ENCODE measurements at regions not wholly inside any gene's neighbourhood (a gene's known extent, or its start where the extent isn't known, plus 50 kb on each side); places are given as distances from the start of the nearest gene placed in this dataset.
"Not testable (repeated sequence)": the region's sequence is repeated elsewhere in the genome, so short reads cannot be mapped to it uniquely, and the experiment has no call there.

DNA sequence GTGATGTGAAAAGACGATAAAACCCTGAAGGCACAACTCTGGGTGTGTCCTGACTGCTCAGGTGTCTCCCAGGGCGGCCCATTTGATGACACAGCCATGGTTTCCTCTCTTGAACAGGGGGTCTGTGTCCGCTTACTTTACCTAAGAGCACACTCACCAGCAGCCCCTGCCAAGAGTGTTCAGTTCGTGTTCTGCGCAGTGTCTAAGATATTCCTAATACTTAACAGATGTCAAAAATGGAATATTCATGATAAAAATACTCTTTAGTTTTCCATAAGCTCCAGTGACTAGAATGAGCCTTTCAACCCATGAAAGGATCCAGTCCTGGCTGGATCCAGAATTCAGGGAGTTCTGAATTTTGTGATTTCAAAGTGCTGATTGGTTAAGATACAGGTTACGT, 492.4 kb downstream of the TNS3 start:
- DNase-seq (ENCODE audit: low read depth): no peak

DNA sequence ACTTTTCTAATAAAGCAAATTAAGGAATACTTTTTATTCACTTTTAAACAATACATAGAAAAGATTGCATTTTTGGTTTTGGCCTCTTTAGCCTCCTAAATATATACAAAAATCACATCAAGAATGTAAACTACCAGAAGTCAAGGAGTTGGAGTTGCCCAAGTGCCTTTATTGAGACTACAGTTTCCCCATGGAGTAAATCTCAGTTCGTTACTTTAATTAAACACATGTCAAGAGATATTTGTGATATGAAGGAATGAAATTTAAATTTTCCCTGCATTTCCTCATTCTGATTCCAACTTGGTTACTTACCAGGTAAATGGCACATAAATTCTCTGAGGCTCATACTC, 492.9 kb downstream of the TNS3 start:
- no peak for DNase-seq (ENCODE audit: low read depth)

DNA sequence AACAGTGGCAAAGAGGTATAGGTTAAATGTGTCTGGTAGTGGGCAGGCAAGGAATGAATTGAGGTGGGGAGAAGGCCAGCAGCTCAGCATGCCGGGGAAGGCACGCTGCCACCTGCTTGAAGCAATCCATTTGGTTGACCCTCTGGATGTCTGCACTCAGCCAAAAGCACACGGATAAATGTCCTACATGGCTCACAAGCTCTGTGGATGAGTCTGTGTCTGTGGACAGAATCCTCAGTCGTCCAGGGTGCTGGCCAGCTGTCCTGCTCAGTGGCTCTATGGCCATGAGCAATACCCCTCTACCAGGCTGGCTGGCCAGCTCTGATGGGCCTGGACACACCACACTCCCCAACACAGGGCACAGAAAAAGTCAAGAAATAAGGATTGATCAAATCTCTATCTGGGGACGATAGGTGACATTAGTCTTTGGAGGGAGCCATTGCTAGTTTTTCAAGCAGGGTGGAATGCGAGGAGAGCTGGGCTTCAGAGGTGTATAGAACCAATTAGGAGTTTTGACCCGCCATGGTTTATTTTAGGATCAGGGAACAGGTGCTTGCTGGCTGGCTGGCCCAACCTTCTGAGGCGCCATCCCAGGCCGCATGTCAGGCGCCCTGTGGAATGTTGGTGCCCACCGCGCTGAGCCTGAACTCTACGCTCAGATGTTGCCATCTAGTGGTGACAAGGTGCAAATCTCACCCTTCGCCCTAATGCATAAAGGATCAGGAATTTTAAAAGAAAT, 493.4 kb downstream of the TNS3 start:
- no peak for DNase-seq (ENCODE audit: low read depth)

DNA sequence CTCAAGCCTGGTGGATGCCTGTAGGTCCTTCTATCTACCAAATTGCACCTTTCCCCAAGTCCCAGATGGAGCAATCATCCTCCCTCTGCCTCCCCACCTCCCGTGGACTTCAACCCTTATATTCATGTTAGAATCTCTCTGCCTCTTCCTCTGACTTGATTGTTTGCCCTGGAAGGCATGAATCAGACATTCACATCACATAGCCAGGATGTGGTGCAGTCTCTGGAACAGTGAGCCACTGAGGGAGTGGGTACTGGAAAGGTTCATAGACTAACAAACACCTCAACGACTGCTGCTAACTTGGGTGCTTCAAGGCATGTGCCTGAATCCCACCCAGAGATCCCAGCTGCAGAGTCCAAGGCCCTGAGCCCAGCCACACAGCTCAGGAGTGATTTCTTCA, 494.0 kb downstream of the TNS3 start:
- DNase-seq (ENCODE audit: low read depth): no peak

DNA sequence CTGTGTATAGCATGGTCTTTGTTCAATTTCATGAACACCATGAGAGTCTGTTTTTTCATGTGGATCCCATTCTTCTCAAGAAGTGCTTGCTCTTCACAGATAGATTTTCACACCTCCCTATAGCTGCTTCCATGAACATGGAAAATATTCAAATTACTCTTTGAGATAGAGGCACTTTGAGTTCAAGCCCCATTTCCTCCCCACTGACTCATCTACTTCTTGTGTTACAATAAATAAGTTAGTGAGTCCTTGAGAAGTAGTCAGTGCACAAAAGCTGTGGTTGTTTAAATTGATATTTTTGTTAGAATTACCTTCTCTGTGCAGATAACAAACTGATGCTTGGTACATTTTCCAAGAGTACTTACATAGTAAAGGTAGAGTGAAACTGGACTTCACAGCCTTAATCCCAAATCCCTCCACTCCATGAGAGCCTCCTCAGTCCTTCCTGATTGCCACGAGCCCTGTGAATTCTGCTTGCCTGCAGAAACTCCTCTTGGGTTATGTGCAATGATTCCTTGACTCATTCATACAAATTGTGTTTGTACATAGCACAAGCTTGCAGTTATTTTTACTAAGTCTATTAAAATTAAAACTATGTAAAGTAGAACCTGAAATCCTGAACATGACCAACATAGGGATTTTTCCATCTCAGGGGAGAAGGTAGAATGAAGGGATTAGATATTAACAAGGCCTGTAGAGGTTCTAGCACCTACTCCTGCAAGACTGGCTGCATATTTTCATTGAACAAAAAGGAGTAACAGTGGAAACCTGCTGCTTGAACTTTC, 496.2 kb downstream of the TNS3 start:
- no peak for DNase-seq (ENCODE audit: low read depth)

DNA sequence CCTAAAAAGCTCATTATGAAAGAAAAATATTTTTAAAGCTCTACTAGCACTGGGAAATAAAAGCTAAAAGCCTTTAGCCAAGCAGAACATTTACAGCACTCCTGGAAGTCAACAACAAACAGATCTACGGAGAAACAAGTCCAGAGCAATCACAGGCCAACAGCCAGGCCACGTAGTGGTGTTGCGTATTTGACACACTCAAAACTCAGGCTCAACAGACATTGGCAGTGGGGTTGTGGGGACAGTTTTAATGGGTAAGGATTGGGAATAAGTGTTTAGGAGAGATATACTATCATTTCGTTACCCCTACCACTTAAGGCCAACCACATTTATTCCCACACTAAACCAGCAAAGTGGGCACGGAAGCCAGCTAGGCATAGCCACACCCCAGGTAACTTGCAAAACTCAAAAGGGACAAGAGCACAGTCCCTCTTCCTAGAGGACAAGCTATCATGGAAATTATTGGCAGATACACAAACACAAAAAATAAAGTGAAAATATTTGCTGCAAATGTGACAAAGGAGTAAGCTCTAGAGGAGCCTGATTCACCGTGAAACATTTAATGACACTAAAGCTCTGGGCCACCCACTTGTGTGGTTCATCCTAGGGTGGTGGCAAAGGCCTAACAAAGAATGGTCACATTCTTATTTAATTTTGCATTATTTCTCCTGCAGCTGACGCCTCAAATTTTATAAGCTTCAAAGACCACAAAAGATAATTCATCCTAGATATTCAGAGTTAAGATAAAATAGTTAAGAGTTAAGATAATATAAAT, 498.2 kb downstream of the TNS3 start:
- no peak for DNase-seq (ENCODE audit: low read depth)

DNA sequence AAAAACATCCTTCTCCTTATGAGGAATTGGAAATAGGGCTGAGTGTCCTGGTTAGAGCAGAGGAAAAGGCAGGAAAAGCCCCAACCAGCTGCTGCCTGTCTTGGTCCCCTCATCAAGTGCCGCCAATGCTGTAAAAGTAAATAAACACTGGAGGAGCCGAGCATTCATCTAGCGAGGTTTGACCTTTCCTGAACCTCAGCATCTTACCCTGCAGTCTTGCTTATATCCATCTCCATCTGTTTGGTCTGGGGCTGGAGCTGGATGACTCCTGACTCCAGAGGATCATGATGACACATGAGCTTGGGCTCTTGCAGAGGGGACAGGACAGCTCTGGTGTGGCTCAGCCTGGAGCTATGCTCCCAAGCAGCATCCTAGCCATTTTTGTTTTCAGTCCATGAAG, 501.1 kb downstream of the TNS3 start:
- no peak for DNase-seq (ENCODE audit: low read depth)

DNA sequence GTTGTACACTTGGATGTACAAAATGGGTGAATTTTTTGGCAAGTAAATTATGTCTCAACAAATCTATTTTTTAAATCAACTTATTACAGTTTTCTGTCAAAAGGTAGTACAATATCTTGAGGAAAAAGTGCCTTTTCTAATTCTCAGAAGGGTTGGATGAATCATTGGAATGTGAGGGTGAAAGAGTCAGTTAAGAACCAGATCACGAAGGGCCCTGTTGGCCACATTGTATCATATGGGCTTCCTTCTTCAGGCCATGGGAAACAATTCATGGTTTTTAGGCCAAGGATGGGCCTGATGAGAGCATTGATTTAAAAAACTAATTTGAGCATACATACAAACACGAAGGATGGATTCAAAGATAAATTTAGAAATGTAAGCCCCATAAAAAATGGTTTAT, 503.7 kb downstream of the TNS3 start:
- no peak for DNase-seq (ENCODE audit: low read depth)

DNA sequence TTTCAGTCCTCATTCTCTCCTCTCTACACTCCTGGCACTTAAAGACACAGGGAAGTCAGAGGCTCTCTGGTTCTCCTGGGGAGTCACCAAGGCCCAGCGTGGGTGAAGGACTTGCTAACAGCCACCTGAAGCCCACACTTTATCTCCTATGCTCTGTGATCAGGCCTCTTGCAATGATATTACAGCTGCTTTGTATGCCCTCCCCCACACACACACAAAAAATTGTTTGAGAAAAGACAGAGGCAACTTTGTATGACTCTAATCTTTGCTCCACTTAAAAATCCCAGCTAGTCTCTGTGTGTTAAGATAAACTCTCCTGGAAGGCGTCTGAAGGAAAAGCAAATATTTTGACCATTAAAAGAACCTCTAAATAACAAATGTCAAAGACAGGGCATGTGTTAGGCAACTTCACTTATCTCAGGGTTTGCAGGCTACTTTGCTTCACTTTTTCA, 507.2 kb downstream of the TNS3 start:
- DNase-seq (ENCODE audit: low read depth): no peak

DNA sequence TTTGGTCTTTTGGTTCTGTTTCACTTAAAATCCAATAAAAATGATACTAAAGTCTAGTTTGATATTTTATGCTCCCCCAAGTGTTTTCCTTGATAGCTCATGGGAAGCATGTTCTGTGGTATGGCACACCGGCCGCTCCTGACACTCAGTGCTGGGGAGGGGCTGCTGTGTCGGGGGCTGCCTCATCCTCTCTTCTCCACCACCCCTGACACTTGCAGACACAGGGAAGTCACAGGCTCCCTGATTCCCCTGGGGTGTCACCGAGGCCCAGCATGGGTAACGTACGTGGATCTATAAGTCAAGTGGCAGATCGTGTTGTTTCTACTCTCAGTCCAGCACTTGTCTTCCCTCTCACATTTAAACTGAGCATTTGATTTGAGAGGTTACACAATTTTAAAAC, 508.6 kb downstream of the TNS3 start:
- DNase-seq (ENCODE audit: low read depth): no peak

DNA sequence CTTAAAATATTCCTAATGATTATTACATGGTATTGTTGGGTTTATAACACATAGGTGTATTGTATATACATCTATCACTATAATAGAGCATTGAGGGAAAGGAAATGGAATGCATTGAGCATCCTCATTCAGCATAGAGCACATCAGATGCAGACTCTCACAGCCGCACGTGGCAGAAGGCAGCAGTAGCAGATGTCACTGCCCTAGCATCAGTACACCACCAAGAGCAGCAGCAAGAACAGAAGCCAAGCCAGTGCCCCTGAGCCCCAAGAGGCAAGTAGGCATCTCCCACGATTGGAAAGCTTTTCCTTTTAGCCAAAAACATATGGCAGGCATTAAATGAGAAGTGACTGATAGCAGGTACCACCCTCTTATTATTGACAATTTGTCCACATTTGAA, 510.0 kb downstream of the TNS3 start:
- DNase-seq (ENCODE audit: low read depth): no peak

DNA sequence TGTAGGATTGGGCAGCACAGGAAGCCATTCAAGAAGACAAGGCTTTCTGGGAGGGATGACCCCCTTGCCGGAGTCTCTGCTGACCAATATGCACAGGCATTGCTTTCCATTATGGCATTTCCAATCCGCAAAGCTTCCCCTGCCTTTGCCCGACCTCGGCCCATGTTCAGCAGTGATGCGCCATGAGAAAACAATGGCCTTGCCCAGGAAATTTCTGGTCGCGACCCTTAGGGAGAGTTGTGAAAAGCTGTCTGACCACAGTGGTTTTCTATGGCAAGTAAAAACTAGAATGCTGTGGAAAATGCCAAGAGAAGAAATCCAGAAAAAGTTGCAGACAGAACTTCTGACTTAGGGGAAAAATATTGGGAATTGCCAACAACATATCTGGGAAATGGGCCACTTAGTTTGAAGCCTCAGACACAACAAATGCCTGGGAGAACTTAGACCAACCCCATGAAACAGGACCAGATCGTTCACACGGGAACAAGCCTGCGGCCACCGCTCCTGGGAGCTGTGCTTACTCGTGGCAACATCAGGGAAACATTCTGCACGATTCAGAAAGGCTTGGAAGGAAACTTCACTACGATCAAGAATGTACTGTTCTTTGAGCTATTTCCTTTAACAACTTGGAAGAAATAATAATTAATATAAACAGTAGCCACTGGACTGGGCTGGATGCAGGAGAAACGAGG, 512.4 kb downstream of the TNS3 start:
- DNase-seq (ENCODE audit: low read depth): no peak

DNA sequence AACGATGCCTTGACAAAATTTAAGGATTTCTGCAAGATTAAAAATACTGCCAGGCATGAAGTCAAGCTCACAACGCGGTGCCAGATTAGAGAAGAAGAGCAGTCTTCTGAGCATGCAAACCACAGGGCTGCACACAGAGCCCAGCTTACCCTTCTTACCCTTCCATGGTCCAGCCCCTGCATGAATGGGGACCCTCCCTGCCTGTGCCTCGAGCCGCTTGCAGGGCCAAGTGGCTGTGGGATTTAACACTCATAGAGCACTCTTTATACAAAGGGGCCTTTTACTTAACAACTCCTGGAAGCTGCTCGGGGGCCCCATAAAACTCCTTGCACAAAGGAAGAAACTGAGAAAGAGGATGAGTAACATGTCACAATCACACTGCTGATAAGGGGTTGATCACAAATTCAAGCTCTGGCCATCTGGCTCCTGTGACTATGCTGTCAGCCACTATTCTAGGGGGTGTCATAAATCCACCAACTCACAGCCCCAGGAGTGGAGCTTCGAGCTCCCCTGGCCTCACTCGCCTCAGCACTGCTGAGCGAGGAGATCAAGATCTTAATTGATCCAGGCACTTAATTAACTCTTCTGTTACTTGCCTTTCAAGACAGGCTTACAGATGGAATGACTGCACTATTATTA, 514.8 kb downstream of the TNS3 start:
- DNase-seq (ENCODE audit: low read depth): no peak

DNA sequence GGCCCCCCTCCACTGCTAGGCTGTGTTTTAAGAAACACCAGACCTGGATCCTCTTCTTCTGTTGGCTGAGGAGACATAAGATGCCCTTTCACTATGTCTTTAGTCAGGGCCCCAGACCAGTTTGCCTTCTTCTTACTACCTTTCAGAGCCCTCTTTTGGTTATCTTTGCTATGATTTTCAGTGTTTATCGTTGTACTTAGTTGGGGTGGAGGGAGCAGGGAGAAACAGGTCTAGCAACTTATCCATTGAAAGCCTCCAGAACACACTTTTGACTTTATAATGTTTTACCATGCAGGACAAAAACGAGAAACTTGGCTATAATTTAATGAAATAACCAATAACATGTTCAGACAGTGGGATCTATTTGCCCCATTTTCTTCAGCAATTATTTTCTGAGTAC, 525.2 kb downstream of the TNS3 start:
- DNase-seq (ENCODE audit: low read depth): no peak

DNA sequence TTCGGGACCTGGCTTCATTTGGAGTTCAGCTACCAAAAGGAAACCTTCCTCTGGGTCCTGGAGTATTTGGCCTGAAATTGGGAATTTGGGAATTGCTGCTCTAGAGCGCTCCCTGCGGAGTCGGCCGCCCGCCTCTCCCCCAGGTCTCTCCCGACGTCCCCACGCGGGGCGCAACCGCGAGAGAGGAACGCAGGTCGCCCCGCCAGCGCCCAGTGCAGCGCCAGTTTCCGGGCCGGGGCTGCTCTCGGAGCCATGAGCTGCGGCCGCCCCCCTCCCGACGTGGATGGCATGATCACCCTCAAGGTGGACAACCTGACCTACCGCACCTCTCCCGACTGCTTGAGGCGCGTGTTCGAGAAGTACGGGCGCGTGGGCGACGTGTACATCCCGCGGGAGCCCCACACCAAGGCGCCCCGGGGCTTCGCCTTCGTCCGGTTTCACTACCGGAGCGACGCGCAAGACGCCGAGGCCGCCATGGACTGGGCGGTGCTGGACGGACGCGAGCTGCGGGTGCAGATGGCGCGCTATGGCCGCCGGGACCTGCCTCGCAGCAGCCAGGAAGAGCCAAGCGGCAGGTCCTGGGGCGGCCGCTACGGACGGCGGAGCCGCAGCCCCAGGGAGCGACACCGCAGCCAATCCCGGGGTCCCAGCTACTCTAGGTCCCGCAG, 529.2 kb downstream of the TNS3 start:
- not testable (repeated sequence) for DNase-seq (ENCODE audit: low read depth)

DNA sequence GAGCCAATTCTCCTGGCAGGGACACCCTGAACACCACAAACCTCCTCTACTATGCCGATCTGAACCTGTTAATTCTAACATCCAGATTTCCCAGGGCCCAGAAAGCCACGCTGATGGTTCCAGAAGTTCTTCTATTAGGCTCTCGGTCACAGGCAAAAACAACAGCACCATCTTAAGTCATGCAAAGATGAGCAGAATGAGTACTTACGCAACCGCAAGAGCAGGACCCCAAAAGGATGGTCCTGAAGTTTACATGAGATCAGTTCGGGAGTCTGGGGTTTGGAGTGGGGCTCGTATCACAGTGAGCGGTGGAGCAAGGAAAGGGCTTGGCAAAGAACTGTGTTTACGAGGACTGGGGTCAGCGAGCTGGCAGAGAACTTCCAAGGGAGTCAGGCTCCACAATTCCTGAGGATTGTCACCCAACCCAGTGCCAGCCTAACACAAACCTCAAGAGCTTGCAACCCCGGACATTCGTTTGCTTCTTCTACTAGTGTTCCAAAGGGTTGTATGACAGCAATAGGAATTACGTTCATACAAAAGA, 532.6 kb downstream of the TNS3 start:
- no peak for DNase-seq (ENCODE audit: low read depth)

DNA sequence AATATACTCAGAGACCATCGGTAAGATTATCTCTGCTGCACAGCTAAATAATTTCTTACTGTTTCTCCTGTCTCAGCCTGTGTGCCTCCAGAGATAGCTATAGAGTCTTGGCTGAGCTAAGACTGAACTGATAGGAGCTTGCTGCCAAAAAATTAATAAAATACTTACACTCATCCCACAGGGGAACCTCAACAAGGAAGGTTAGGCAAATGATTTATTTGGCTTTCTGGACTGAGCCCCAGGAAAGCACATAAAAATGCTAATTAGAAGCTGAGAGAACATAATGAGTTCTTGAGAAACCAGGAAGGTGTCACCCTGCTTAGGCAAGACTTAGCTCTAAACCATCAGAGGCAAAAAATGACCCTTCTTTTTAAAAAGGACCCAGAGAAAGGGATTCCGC, 534.5 kb downstream of the TNS3 start:
- no peak for DNase-seq (ENCODE audit: low read depth)

DNA sequence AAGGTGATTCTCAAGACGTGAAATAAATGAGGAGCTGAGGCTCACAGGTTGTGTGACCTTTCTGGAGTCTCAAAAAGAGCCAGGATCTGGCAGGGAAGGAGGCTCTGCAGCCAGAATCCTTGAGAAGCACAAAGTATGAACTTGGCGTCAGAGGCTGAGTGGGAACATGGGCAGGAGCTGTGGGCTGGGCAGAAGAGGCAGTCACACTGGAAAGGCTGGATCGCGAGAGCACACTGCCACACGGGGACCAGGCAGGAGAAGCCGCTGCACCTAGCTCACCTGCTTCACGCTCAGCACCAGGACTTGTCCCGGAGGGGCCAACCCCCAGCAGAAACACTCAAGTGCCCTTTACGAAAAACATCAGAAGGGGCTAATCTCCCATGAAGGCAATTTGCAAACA, 535.0 kb downstream of the TNS3 start:
- DNase-seq (ENCODE audit: low read depth): no peak

DNA sequence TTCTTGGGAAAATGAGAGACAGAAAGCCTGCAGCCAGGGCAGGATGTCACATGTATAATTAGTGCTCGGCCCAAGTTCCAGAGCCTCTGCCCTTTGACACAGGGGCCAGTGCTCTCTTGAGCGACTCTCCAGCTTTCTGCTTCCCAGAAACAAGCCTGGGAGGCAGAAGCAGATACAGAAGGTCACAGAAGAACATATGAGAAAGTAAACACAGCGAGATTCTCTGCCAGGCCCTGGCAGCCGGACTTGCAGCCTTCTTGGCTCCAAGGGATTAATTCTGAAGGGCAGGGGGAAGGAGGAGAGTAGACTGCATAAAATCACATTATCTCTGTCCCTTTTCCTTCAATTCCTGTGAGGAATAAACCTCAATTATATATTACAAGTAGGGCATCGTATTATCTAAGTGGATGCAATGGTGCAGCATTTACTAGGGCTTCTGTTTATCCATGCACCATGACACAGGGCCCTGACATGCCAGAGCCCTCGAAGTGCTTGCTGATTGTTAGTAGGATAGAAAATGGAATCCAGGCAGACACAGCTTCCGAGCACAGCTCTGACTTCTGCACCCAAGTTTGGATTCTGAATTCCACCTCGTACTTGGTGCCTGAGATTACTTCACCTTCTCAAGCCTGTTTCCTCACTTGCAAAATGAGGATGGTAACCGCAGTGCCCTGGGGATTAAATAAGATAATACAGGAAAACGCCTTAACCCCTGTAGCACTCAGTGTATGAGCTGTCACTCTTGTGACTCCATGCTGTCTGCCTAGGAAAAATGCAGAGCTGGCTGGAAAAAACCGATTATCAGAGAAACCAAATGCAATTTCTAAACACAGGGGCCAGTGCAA, 536.5 kb downstream of the TNS3 start:
- DNase-seq (ENCODE audit: low read depth): no peak

DNA sequence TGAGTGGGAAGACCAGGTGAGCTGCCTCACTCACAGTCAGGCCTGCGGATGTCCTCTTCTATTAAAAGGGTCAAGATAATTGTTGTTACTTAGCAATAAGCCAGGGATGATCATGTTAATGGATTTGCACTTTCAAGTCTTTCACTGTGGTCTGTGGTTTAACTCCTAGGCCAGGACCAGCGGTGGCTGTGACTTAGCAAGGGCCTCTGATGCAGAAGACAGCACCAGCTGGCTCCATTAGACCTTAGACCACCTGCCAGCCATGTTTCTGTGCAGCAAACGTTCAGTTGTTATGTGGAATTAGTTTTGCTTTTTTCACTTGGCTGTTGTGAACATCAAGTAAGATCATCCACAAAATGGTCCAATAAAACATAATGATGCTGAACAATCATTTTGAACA, 537.3 kb downstream of the TNS3 start:
- no peak for DNase-seq (ENCODE audit: low read depth)
